Activated naive CD4-positive, alpha-beta T cell treated with anti-CD3 and anti-CD28 coated beads, Interleukin-2, amount 50 U/mL, for 24 hours (primary cell): ENCODE measurements at regions not wholly inside any gene's neighbourhood (a gene's known extent, or its start where the extent isn't known, plus 50 kb on each side); places are given as distances from the start of the nearest gene placed in this dataset.

Experiments
- H3K27ac Mint-ChIP-seq: one replicate; pipeline ENCODE4 v1.8.0; 2021; ENCODE audit warnings: mild to moderate bottlenecking, mixed read lengths
- H3K27me3 Mint-ChIP-seq: one replicate; pipeline ENCODE4 v1.8.0; 2021; ENCODE audit warnings: mixed read lengths
- H3K36me3 Mint-ChIP-seq: one replicate; pipeline ENCODE4 v1.8.0; 2021; ENCODE audit warnings: mixed read lengths
- H3K4me1 Mint-ChIP-seq: one replicate; pipeline ENCODE4 v1.8.0; 2021; ENCODE audit warnings: mixed read lengths
- H3K4me3 Mint-ChIP-seq: one replicate; pipeline ENCODE4 v1.8.0; 2021; ENCODE audit warnings: mild to moderate bottlenecking, mixed read lengths
- H3K9me3 Mint-ChIP-seq: one replicate; pipeline ENCODE4 v1.8.0; 2021; ENCODE audit warnings: mixed read lengths

DNA sequence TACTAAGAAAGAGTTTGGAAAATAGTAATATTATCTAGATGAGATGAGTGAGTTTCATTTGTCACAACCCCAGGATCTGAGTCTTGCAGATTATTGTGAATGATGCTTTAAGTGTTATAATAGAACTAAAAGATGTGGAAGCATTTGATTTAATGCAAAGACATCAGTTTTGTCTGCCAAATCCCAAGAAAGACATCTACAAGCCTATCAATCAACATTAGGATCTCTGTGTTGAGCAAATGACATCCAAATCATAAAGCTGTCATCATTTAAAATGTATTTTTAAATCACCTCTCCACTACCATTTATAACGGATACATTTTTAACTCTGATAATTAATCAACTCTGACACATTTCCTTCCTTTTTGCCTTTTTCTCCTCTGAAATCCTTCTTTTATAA, 310.8 kb upstream of the SLIT2 start:
- peaks cover 5% of the 10 kb centered on the region for H3K9me3 Mint-ChIP-seq

DNA sequence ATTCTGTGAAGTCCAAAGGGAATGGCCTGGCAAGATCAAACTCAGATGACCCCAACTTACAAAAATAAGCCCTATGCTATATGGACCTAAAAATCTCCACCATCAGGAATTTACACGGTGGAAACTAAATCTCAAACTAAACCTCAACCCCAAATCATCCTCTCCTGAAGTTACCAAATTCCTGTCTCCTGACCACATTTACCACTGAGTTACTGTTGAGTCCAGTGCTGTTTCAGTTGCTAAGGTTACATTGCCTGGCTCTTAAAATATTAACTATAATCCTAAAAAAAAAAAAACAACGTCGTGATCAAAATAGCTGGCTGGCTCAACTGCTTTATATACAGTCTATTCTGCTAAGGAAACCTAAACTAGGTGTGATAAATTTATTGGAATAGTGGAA, 315.2 kb upstream of the SLIT2 start:
- no peak overlapping the region for H3K27ac Mint-ChIP-seq
- no peaks in the 10 kb centered on the region for H3K36me3 Mint-ChIP-seq
- H3K27me3 Mint-ChIP-seq = no peaks in the 10 kb centered on the region
- H3K4me3 Mint-ChIP-seq = no peak overlapping the region
- no peaks in the 10 kb centered on the region for H3K4me1 Mint-ChIP-seq
- H3K9me3 Mint-ChIP-seq = peaks cover 5% of the 10 kb centered on the region

More for the DNA sequence above, 310.8 kb upstream of the SLIT2 start:
- no peaks in the 10 kb centered on the region for H3K36me3 Mint-ChIP-seq
- no peak overlapping the region for H3K27ac Mint-ChIP-seq
- H3K4me3 Mint-ChIP-seq = no peak overlapping the region
- no peaks in the 10 kb centered on the region for H3K4me1 Mint-ChIP-seq
- H3K27me3 Mint-ChIP-seq = no peaks in the 10 kb centered on the region

DNA sequence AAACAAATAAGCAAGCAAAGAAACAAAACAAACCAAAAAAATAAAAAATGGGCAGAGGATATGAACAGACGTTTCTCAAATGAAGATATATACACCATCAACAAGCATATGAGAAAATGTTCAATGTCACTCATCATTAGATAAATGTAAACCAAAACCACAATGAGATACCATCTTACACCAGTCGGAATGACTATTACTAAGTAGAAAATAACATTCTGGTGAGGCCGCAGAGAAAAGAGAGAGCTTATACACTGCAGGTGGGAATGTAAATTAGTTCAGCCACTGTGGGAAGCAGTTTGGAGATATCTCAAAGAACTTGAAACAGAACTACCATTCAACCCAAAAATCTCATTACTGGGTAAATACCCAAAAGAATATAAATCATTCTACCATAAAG, 321.0 kb upstream of the SLIT2 start:
- no peak overlapping the region for H3K27ac Mint-ChIP-seq
- no peaks in the 10 kb centered on the region for H3K36me3 Mint-ChIP-seq
- H3K27me3 Mint-ChIP-seq = no peaks in the 10 kb centered on the region
- H3K4me3 Mint-ChIP-seq = no peak overlapping the region
- no peaks in the 10 kb centered on the region for H3K4me1 Mint-ChIP-seq
- peaks cover 10% of the 10 kb centered on the region for H3K9me3 Mint-ChIP-seq

DNA sequence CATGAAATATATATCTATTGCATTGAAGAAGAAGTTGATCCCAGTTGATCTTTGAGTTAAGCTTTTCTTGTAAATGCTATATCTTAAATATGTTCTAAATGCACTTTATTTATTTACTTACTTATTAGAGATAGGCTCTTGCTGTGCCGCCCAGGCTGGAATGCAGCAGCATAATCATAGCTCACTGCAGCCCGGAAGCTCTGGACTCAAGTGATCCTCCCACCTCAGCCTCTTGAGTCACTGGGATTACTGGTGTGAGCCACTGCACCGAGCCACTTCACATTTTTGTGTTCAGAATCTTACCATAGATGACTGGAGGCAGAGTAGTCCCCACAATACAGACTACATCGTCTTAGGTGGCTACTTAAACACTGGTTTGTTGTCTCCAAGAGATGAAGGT, 324.3 kb upstream of the SLIT2 start:
- Mint-ChIP-seq H3K27ac (no peak overlapping the region), H3K9me3 (peaks cover 5% of the 10 kb centered on the region), H3K4me3 (no peak overlapping the region), H3K27me3 (no peaks in the 10 kb centered on the region), H3K4me1 (no peaks in the 10 kb centered on the region), H3K36me3 (no peaks in the 10 kb centered on the region)

DNA sequence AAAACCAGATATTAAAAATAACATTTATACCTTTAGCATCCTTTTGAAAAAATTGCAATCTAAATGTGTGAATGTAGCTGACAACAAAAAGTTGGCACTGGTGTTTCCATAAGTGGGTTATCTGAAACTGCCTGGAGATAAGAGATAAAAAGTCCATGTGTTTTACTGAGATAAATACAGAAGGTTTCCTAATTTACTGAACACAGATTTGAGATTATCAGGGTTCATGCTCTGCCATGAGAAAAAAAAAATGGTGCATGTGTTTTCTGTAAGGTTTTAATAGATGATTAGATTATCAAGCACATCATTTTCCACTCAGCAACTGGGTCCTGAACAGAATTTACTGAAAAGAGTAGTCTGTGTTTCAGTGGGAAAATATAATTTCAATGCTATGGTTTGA, 326.2 kb upstream of the SLIT2 start:
- no peak overlapping the region for H3K27ac Mint-ChIP-seq
- H3K27me3 Mint-ChIP-seq = no peaks in the 10 kb centered on the region
- H3K9me3 Mint-ChIP-seq = peaks cover 5% of the 10 kb centered on the region
- no peaks in the 10 kb centered on the region for H3K36me3 Mint-ChIP-seq
- no peak overlapping the region for H3K4me3 Mint-ChIP-seq
- H3K4me1 Mint-ChIP-seq = no peaks in the 10 kb centered on the region

DNA sequence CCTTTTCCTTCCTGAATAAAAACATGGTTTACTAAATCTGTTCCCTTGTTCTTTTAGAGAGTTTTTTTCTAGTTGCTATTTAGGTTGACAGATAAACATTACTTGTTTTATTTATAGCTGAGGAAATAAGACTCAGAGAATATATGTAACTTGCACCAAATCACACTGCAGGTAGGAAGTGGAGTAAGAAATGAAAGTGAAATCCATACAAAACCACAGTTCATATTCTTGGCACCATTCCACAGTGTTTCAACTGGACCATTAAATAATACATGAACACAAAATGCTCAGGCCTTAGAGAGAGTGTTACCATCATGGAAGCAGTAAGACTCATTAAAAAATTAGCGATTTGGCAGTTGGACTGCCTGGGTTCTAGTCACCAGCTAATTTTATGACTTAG, 326.9 kb upstream of the SLIT2 start:
- no peaks in the 10 kb centered on the region for H3K36me3 Mint-ChIP-seq
- peaks cover 5% of the 10 kb centered on the region for H3K9me3 Mint-ChIP-seq
- no peak overlapping the region for H3K4me3 Mint-ChIP-seq
- no peak overlapping the region for H3K27ac Mint-ChIP-seq
- H3K4me1 Mint-ChIP-seq = no peaks in the 10 kb centered on the region
- H3K27me3 Mint-ChIP-seq = no peaks in the 10 kb centered on the region

DNA sequence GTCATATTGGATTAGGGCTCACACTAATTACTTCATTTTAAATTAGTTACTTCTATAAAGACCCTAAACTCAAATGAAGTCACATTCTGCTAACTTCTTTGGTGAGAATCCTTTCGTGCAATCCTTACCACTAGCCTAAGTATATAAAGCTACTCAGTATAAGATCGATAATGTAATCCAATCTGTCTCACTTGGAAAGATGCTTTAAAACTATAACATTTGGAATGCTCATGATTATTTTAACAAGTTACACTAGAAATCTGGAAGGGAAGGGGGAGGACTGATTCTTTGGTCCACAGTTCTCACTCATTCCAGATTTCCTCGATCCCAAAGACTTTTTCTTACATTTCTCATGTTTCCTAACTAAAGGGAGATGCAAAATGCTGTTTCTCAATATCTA, 336.4 kb upstream of the SLIT2 start:
- Mint-ChIP-seq H3K4me3 (no peak overlapping the region), H3K27me3 (no peaks in the 10 kb centered on the region), H3K27ac (no peak overlapping the region), H3K36me3 (no peaks in the 10 kb centered on the region), H3K4me1 (no peaks in the 10 kb centered on the region), H3K9me3 (peaks cover 11% of the 10 kb centered on the region)

DNA sequence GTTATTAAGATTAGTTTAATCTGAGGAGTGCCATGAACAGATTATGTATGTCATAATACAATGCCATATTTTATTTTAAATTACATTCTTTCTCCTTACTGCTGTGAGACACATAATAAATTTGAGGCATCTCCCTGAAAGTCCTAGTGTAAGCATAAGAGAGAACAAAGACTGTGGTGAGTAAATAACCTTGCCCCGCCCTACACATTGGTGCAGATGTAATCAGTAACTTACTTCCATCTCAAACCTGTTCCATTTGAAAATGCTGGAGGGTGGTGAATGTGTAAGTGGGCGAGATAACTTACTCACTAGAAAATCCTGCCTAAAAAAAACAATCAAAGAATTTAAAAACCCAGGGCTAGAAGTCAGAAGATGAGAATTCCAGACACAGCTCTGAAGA, 338.1 kb upstream of the SLIT2 start:
- H3K36me3 Mint-ChIP-seq = no peaks in the 10 kb centered on the region
- H3K4me1 Mint-ChIP-seq = no peaks in the 10 kb centered on the region
- no peaks in the 10 kb centered on the region for H3K27me3 Mint-ChIP-seq
- H3K4me3 Mint-ChIP-seq = no peak overlapping the region
- peaks cover 7% of the 10 kb centered on the region for H3K9me3 Mint-ChIP-seq
- no peak overlapping the region for H3K27ac Mint-ChIP-seq

DNA sequence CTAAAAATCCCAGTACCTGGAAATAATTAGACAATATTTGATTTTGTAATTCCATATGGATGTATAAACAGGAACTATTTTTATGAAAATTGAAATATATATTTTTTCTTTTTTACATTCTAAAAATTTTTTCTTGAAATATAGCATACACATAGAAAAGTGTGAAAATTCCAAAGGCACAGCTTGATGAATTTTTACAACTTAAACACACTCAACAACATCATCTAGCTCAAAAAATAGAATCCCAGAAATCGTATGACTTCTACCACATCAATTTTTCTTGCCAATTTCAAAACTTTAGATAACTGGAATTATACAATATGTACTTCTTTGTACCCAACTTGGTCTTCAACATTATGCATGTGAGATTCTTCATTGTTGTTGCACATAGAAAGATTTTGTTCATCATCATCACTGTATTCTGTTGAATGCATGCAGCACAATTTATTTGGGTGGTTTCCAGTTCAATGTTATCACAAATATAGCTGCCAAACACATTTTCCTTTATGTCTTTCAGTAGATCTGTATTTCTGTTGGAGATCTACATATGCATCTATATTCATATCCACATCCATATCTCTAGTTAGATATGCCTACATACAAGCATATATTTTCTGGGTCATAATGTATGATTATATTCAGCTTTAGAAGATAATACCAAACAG, 340.7 kb upstream of the SLIT2 start:
- Mint-ChIP-seq H3K36me3 (no peaks in the 10 kb centered on the region), H3K9me3 (no peaks in the 10 kb centered on the region), H3K27me3 (no peaks in the 10 kb centered on the region), H3K4me3 (no peak overlapping the region), H3K27ac (no peak overlapping the region), H3K4me1 (no peaks in the 10 kb centered on the region)

DNA sequence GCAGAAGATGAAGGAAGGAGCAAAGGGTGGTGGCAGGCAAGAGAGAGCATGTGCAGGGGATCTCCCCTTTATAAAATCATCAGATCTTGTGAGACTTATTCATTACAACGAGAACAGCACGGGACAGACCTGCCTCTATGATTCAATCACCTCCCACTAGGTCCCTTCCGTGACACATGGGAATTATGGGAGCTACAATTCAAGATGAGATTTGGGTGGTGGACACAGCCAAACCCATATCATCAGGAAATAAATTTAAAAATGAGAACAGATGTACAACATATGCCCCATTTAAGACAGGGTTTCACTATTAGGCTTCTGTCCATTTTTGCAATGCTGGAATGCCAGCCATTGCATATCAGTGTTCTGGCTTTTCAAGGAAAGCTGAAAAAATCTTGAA, 346.7 kb upstream of the SLIT2 start:
- no peaks in the 10 kb centered on the region for H3K27me3 Mint-ChIP-seq
- no peaks in the 10 kb centered on the region for H3K36me3 Mint-ChIP-seq
- no peaks in the 10 kb centered on the region for H3K4me1 Mint-ChIP-seq
- H3K9me3 Mint-ChIP-seq = peaks cover 5% of the 10 kb centered on the region
- no peak overlapping the region for H3K27ac Mint-ChIP-seq
- H3K4me3 Mint-ChIP-seq = no peak overlapping the region

DNA sequence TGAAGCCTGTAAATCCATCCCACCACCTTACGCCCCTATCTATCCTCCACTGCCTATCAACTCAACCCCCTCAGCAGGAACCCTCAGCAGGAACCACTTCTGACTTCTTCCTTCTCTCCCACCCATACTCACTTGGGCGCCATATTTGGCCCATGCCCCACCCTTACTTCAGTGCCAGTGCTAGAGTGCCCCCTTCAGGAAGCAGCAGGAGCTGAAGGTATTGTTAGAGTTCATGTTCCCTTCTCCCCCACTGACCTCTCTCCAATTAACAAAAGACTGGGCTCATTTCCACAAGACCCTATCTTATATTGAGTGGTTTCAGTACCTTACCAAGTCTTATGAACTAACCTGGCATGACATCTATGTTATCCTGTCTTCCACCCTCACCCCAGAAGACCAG, 363.1 kb upstream of the SLIT2 start:
- Mint-ChIP-seq H3K27me3 (no peaks in the 10 kb centered on the region), H3K27ac (no peak overlapping the region), H3K4me1 (no peaks in the 10 kb centered on the region), H3K9me3 (no peaks in the 10 kb centered on the region), H3K36me3 (no peaks in the 10 kb centered on the region), H3K4me3 (no peak overlapping the region)

DNA sequence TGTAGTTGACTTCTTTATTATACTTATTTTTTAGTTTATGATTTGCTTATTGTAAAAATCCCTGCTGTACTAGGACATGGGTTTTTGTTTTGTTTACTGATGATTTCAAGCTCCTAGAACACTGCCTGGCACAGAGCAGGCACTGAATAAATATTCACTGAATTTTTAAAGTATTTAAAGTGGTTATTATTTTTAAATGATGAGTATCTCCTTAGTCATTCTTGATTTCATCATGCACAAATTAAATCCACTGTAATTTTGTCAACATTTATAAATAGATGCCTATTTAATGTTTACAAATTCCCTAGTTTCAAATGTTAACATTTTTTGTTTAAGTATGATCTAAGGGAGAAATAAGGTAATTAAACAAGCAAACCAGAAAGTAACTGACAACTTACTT, 367.9 kb upstream of the SLIT2 start:
- Mint-ChIP-seq H3K36me3 (no peaks in the 10 kb centered on the region), H3K9me3 (no peaks in the 10 kb centered on the region), H3K27ac (no peak overlapping the region), H3K4me3 (no peak overlapping the region), H3K27me3 (no peaks in the 10 kb centered on the region), H3K4me1 (no peaks in the 10 kb centered on the region)

DNA sequence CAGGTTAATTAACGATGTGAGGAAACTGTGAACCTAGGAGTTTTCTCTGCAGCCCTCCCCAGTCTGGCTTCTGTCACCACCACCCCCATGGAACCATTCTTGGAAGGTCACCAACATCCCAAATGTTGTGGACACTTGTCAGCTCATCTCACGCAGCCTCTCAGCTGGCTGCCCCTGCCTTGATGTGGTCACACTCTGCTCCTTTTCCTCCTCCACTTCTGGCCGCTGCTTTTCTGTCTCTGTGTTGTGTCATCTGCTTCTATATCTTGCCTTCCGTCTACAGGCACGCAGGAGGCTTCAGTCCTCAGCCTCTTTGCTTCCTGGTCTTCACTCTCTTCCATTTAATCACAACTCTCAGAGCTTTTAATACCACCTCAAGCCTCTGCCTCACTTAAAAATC, 371.5 kb upstream of the SLIT2 start:
- Mint-ChIP-seq H3K4me1 (no peaks in the 10 kb centered on the region), H3K36me3 (no peaks in the 10 kb centered on the region), H3K9me3 (no peaks in the 10 kb centered on the region), H3K27ac (no peak overlapping the region), H3K27me3 (no peaks in the 10 kb centered on the region), H3K4me3 (no peak overlapping the region)

DNA sequence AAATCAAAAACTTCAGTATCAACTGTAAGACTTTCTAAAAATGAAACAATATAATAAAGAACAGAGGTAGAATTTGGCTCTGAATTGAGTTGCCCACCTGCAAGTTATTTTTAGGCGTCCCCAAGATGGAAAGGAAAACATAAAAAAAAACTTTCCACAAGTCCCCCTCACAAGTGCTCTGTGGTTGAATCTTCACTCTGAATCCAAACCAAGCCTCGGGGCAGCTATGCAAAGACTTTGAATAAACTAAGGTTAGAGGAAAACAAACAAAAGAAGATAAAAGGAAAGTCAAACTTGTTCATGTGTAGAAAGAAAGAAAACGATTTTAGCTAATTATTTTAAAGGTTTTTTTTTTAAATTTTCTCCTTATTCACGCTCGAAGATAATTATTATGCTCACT, 372.4 kb upstream of the SLIT2 start:
- Mint-ChIP-seq H3K9me3 (peaks cover 3% of the 10 kb centered on the region), H3K27me3 (no peaks in the 10 kb centered on the region), H3K27ac (no peak overlapping the region), H3K4me1 (no peaks in the 10 kb centered on the region), H3K4me3 (no peak overlapping the region), H3K36me3 (no peaks in the 10 kb centered on the region)

DNA sequence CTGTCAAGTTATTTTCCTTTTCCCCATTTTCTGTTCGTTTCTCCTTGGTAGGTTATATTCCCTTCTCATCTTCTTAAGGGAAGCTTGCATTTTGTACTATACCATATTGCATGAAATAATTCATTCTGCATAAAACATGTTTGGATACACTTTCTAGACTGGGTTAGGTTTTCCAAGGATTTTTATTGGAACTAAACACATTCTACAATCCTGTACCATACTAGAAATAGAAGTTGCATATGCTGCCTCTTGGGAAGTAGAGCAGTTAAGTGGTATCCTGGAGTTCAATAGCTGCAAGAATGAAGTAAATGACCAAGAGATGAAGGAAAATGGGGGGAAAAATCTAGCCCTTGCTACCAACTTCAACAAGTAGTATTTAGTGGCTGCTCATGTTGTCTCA, 393.7 kb upstream of the SLIT2 start:
- no peak overlapping the region for H3K4me3 Mint-ChIP-seq
- no peak overlapping the region for H3K27ac Mint-ChIP-seq
- H3K4me1 Mint-ChIP-seq = no peaks in the 10 kb centered on the region

DNA sequence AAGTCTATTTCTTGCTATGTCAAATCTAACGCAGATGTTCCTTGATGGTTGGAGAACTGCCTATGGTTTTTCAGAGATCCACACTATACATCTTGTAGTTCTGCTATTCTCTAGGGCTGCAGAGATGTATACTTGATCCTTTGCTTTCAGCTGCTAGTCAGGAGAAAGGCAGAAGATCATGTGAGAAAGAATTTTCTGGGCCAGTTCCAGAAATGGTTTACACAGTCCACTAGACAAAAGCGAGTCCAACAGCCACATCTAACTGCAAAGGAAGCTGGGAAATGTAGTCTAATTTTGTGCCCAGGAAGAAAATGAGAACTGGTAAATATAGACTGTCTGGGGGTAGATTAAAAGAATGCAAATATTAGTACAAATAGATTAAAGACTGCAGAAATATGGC, 394.3 kb upstream of the SLIT2 start:
- Mint-ChIP-seq H3K4me3 (no peak overlapping the region), H3K27me3 (no peaks in the 10 kb centered on the region), H3K36me3 (no peaks in the 10 kb centered on the region), H3K4me1 (no peaks in the 10 kb centered on the region), H3K9me3 (peaks cover 8% of the 10 kb centered on the region), H3K27ac (no peak overlapping the region)

More for the DNA sequence above, 393.7 kb upstream of the SLIT2 start:
- Mint-ChIP-seq H3K9me3 (peaks cover 8% of the 10 kb centered on the region), H3K27me3 (no peaks in the 10 kb centered on the region), H3K36me3 (no peaks in the 10 kb centered on the region)

DNA sequence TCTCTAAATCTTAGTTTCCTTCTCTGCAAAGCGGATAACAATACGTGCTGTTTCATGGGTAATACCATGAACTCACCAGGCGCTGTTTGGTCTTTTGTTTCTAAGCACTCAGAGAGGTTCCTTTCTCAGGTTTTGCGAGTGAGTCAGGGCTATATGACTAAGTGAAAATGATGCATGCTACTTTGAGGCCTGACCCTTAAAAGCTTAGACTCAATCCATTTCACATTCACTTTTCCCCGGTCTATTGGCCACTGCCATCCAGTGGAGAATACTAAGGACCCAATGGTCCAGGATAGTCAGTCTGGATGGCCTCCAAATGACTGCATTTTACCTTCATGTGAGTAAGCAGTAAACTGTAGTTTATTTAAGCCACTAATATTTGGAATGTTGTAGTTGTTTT, 400.8 kb upstream of the SLIT2 start:
- no peak overlapping the region for H3K27ac Mint-ChIP-seq
- no peaks in the 10 kb centered on the region for H3K9me3 Mint-ChIP-seq

More for the DNA sequence above, 400.8 kb upstream of the SLIT2 start:
- H3K27me3 Mint-ChIP-seq = no peaks in the 10 kb centered on the region
- H3K4me1 Mint-ChIP-seq = no peaks in the 10 kb centered on the region
- no peaks in the 10 kb centered on the region for H3K36me3 Mint-ChIP-seq
- no peak overlapping the region for H3K4me3 Mint-ChIP-seq
